ENCODE measurements at regions not wholly inside any gene's neighbourhood (a gene's known extent, or its start where the extent isn't known, plus 50 kb on each side); places are given as distances from the start of the nearest gene placed in this dataset.

- DNase-seq (ENCODE audit: extremely low spot score in 2 of 2) = no peak
- H3K27ac ChIP-seq = no peak overlapping the region
Observed at GRCh38 chr13:97660594-97661260, 226.8 kb downstream of the RAP2A start.

GRCh38 chr13:97686594-97686993 lies 252.6 kb downstream of the RAP2A start:
- TF ChIP-seq POLR2A (IDR thresholded peaks at IDR 0.05) = no peak
- no peak for TF ChIP-seq POLR2AphosphoS5 (IDR thresholded peaks at IDR 0.05; ENCODE audit: insufficient read depth in 1 of 2, low read depth in 1 of 2)
- no peak for TF ChIP-seq CTCF (IDR thresholded peaks at IDR 0.05)
- no peaks in the 10 kb centered on the region for H3K36me3 ChIP-seq
- intact Hi-C loops (cut with DNase I) = no loop called here
- H3K27me3 ChIP-seq = no peaks in the 10 kb centered on the region
- no peak for DNase-seq (ENCODE audit: extremely low spot score in 2 of 2)
- H3K27ac ChIP-seq = no peak overlapping the region
- H3K9me3 ChIP-seq = no peaks in the 10 kb centered on the region
- no peaks in the 10 kb centered on the region for H3K4me1 ChIP-seq
- H3K4me3 ChIP-seq = no peak overlapping the region

More at GRCh38 chr13:97660594-97661260, 226.8 kb downstream of the RAP2A start:
- Histone ChIP-seq H3K4me1 (no peaks in the 10 kb centered on the region), H3K27me3 (no peaks in the 10 kb centered on the region), H3K4me3 (no peak overlapping the region), H3K36me3 (no peaks in the 10 kb centered on the region), H3K9me3 (no peaks in the 10 kb centered on the region)
- intact Hi-C loops (cut with DNase I) = no loop called here
- no peak for TF ChIP-seq CTCF (IDR thresholded peaks at IDR 0.05)
- no peak for TF ChIP-seq POLR2AphosphoS5 (IDR thresholded peaks at IDR 0.05; ENCODE audit: insufficient read depth in 1 of 2, low read depth in 1 of 2)
- TF ChIP-seq POLR2A (IDR thresholded peaks at IDR 0.05) = no peak

DNA sequence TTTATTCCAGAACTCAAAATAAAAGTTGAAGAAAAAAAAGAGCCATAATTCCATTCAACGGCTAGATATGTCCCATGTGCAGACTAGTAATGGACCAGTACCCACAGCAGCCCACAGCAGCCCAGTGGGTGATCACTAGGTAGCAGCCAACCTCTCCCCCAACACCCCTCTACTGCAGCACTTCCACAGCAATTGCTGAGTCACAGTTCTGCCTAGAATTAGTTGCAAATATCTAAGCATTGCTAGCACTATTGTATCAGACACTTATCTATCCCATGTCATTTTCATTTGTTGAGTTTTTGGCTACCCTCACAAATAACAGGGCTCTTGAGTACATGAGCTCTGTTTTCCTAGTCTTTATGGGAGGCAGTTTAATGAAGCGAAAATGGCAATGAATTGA lies 258.7 kb downstream of the RAP2A start:
- TF ChIP-seq POLR2A (IDR thresholded peaks at IDR 0.05) (no peak), CTCF (IDR thresholded peaks at IDR 0.05) (no peak), POLR2AphosphoS5 (IDR thresholded peaks at IDR 0.05; ENCODE audit: insufficient read depth in 1 of 2, low read depth in 1 of 2) (no peak)
- H3K4me3 ChIP-seq = no peak overlapping the region
- no peaks in the 10 kb centered on the region for H3K9me3 ChIP-seq
- H3K27ac ChIP-seq = no peak overlapping the region
- DNase-seq (ENCODE audit: extremely low spot score in 2 of 2) = no peak
- H3K36me3 ChIP-seq = no peaks in the 10 kb centered on the region
- no peaks in the 10 kb centered on the region for H3K27me3 ChIP-seq
- H3K4me1 ChIP-seq = no peaks in the 10 kb centered on the region
- intact Hi-C loops (cut with DNase I) = no loop called here

- no peak overlapping the region for H3K27ac ChIP-seq
- DNase-seq (ENCODE audit: extremely low spot score in 2 of 2) = no peak
- intact Hi-C loops (cut with DNase I) = no loop called here
- H3K36me3 ChIP-seq = no peaks in the 10 kb centered on the region
- H3K27me3 ChIP-seq = no peaks in the 10 kb centered on the region
- no peaks in the 10 kb centered on the region for H3K9me3 ChIP-seq
- no peak overlapping the region for H3K4me3 ChIP-seq
- TF ChIP-seq CTCF (IDR thresholded peaks at IDR 0.05) = no peak
- TF ChIP-seq POLR2A (IDR thresholded peaks at IDR 0.05) = no peak
- TF ChIP-seq POLR2AphosphoS5 (IDR thresholded peaks at IDR 0.05; ENCODE audit: insufficient read depth in 1 of 2, low read depth in 1 of 2) = no peak
- H3K4me1 ChIP-seq = no peaks in the 10 kb centered on the region
Observed at GRCh38 chr13:97695684-97696083, 257.8 kb upstream of the IPO5 start.

GRCh38 chr13:97696921-97697320 lies 256.6 kb upstream of the IPO5 start:
- Histone ChIP-seq H3K9me3 (no peaks in the 10 kb centered on the region), H3K27ac (no peak overlapping the region), H3K36me3 (no peaks in the 10 kb centered on the region), H3K27me3 (no peaks in the 10 kb centered on the region), H3K4me3 (no peak overlapping the region), H3K4me1 (no peaks in the 10 kb centered on the region)
- TF ChIP-seq POLR2AphosphoS5 (IDR thresholded peaks at IDR 0.05; ENCODE audit: insufficient read depth in 1 of 2, low read depth in 1 of 2) (no peak), CTCF (IDR thresholded peaks at IDR 0.05) (no peak), POLR2A (IDR thresholded peaks at IDR 0.05) (no peak)
- no peak for DNase-seq (ENCODE audit: extremely low spot score in 2 of 2)
- intact Hi-C loops (cut with DNase I) = no loop called here

All from vagina (tissue), 2 donors.